ENCODE measurements at regions not wholly inside any gene's neighbourhood (a gene's known extent, or its start where the extent isn't known, plus 50 kb on each side); places are given as distances from the start of the nearest gene placed in this dataset.

DNA sequence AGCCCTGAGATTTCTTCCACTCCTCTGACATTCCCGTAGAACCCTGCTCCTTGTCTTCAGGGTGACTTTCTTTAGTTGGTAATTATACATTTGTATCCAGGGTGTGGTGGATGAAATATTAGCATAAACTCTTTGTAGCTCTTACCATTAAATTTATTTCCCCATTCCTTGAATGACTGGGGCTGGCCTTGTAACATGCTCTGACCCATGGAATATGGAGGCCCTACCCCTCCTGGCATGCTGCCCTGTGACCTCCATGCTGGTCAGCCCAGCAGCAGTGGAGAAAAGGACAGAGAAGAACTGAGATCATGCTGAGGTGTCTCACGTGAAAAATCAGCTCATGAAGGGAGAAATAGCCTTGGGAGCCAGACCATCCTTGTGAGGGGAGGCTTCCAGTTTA is 96.1 kb upstream of the PROK2 start:
- TF ChIP-seq, protein P1, sequence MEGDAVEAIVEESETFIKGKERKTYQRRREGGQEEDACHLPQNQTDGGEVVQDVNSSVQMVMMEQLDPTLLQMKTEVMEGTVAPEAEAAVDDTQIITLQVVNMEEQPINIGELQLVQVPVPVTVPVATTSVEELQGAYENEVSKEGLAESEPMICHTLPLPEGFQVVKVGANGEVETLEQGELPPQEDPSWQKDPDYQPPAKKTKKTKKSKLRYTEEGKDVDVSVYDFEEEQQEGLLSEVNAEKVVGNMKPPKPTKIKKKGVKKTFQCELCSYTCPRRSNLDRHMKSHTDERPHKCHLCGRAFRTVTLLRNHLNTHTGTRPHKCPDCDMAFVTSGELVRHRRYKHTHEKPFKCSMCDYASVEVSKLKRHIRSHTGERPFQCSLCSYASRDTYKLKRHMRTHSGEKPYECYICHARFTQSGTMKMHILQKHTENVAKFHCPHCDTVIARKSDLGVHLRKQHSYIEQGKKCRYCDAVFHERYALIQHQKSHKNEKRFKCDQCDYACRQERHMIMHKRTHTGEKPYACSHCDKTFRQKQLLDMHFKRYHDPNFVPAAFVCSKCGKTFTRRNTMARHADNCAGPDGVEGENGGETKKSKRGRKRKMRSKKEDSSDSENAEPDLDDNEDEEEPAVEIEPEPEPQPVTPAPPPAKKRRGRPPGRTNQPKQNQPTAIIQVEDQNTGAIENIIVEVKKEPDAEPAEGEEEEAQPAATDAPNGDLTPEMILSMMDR (IDR thresholded peaks at IDR 0.05), result no peak
- TF ChIP-seq POLR2AphosphoS5 (IDR thresholded peaks at IDR 0.05; ENCODE audit: insufficient read depth in 1 of 2, low read depth in 1 of 2) (no peak), POLR2A (IDR thresholded peaks at IDR 0.05) (no peak)

Measured in vagina (tissue), 2 donors.